ENCODE measurements at regions not wholly inside any gene's neighbourhood (a gene's known extent, or its start where the extent isn't known, plus 50 kb on each side); places are given as distances from the start of the nearest gene placed in this dataset.
"Not testable (repeated sequence)": the region's sequence is repeated elsewhere in the genome, so short reads cannot be mapped to it uniquely, and the experiment has no call there.

DNA sequence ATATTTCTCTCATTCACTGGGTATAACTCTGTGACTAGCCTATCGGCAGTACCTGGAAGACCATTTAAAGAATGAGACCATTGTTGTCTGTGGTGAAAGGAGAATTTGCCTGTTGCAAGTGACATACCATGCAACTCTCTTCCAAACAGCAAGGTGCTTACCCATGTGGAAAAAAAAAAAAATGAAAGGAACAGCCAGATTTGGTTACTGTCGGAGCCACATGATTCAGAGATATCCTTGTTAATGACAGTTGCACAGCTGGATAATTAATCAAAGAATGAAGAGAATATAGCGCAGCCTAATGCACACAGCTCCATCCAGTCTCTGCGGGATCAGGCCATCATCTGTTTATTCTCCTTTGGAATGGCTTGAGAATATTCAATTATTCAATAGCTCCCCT is 141.8 kb downstream of the HRH4 start:
- no peak overlapping the region for H3K27ac ChIP-seq
- TF ChIP-seq ZFX (IDR thresholded peaks at IDR 0.05), result no peak
- TF ChIP-seq, protein P1, sequence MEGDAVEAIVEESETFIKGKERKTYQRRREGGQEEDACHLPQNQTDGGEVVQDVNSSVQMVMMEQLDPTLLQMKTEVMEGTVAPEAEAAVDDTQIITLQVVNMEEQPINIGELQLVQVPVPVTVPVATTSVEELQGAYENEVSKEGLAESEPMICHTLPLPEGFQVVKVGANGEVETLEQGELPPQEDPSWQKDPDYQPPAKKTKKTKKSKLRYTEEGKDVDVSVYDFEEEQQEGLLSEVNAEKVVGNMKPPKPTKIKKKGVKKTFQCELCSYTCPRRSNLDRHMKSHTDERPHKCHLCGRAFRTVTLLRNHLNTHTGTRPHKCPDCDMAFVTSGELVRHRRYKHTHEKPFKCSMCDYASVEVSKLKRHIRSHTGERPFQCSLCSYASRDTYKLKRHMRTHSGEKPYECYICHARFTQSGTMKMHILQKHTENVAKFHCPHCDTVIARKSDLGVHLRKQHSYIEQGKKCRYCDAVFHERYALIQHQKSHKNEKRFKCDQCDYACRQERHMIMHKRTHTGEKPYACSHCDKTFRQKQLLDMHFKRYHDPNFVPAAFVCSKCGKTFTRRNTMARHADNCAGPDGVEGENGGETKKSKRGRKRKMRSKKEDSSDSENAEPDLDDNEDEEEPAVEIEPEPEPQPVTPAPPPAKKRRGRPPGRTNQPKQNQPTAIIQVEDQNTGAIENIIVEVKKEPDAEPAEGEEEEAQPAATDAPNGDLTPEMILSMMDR (conservative IDR thresholded peaks at IDR 0.05), result no peak

DNA sequence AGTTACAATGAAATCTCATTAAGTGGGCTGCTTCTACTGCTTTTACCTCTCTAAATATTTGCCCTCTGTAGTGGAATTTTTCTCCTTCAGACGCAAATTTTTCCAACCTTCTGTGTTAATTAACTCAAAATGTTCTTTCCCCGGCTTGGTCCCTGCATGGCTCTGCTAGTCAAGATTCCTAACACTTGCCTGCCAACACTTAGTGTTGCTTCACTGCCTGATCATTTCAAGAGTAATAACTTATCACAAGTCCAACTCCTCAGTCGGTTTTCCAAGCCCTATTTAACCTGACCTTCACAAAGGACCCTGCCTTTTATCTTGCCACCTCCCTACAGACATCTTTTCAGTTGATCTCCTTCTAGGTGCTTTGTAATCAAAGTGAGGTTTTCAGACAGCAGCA is 142.7 kb downstream of the HRH4 start:
- H3K27ac ChIP-seq, result no peak overlapping the region
- no peak for TF ChIP-seq ZFX (IDR thresholded peaks at IDR 0.05)
- TF ChIP-seq, protein P1 (conservative IDR thresholded peaks at IDR 0.05), result no peak

DNA sequence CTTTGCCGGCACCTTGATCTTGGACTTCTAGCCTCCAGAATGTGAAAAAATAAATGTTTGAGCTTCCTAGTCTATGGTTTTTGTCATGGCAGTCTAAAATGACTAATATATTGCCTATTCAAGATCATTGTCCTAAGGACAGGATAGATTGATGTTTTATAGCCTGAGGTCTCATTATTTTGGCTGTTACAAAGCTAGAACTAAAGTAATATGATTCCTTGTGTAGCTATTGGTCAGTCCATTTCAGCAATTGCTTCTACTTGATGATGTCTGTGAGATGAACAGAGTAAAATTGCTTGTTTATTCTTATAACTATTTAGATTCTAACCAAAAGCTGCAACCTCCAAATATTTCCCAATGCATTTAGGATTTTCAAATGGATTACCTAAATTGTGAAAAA is 145.0 kb downstream of the HRH4 start:
- TF ChIP-seq ZFX (IDR thresholded peaks at IDR 0.05), result no peak
- TF ChIP-seq, protein P1 (conservative IDR thresholded peaks at IDR 0.05), result no peak
- no peak overlapping the region for H3K27ac ChIP-seq

DNA sequence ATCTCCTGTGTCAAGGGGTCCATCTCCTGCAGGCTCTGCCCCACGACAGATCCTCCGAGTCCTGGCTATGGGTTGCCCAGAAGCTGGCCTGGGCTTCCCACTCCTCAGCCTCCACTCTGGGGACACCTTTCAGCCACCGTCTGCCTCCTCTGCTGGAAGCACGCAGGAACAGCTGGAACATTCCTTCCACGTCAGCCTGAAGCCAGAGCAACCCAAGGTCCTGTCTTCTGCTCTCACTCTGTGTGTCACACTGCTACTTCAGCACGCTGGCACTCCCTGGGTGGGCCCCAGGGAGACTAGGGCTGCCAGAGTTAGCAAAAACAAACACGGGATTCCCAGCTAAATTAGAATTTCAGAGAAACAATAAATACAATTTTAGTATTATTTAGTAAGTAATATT is 148.8 kb downstream of the HRH4 start:
- TF ChIP-seq, protein P1 (conservative IDR thresholded peaks at IDR 0.05), result no peak
- no peak for TF ChIP-seq ZFX (IDR thresholded peaks at IDR 0.05)
- no peak overlapping the region for H3K27ac ChIP-seq

DNA sequence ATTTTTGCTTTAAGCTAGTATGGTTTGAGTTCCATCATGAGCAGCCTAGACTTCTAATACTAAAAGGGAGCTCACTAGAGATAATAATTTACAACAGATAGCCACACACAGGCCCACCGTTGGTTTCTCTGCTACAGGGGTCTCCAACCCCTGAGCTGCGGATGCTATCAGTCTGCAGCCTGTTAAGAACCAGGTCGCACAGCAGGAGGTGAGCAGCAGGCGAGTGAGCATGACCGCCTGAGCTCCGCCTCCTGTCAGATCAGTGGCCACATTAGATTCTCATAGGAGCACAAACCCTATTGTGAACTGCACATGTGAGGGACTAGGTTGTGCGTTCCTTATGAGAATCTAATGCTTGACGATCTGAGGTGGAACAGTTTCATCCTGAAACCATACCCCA is 150.6 kb downstream of the HRH4 start:
- TF ChIP-seq, protein P1 (conservative IDR thresholded peaks at IDR 0.05), result no peak
- TF ChIP-seq ZFX (IDR thresholded peaks at IDR 0.05), result no peak
- no peak overlapping the region for H3K27ac ChIP-seq

DNA sequence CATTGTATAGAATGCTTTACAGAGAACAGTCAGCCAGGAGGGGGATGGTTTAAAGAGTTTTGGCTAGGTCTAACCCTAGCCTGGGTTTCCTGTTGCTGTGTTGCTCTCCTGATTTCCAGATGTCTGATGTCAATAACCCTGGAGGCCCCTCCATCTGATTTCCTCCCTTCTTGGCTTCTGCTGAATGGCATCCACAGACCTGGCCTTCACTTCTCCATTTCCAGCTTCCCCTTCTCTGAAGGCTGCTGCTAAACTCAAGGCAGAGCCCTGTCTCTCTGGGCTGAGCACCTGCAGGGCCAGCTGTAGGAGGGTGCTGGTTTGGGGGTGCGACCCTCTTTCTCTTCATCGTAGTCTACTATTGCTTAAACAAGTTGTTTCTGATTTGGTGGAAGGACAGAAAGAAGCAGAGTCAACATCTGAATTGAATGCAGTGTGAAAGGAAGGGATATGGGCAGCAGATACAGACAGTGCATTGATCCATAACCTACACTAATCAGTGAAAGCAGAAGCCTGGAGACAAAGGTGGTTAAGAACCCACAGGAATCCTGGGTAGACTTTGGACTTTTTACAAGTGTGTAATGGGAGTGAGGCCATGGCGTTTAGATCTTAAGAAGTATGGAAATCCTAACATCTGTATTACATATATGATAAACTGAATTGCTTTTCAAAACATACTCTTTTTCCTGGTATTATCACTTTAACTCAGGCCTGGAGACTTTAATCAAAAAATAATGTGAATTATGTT is 153.6 kb downstream of the HRH4 start:
- H3K27ac ChIP-seq, result no peak overlapping the region
- TF ChIP-seq ZFX (IDR thresholded peaks at IDR 0.05), result no peak
- TF ChIP-seq, protein P1 (conservative IDR thresholded peaks at IDR 0.05), result no peak

DNA sequence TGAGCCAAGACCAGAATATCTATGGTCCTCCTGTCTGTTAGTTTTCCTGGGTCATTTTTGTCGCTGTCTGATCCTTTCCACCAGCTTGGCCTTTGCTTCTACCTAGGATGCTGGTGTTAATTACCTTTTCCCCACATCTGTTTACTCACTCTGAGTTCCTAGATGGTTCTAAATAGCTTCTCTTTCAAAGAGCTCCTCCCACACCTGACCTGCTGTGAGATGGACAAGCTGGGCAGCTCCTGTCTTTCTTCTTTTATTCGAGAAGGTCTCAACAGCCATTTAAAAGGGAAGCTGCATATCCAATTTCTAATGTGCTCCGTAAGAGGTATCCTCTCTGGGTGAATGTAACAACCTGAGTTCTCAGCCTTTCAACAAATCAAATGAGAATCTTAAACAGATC is 156.2 kb downstream of the HRH4 start:
- H3K27ac ChIP-seq, result no peak overlapping the region
- no peak for TF ChIP-seq ZFX (IDR thresholded peaks at IDR 0.05)
- TF ChIP-seq, protein P1 (conservative IDR thresholded peaks at IDR 0.05), result no peak

DNA sequence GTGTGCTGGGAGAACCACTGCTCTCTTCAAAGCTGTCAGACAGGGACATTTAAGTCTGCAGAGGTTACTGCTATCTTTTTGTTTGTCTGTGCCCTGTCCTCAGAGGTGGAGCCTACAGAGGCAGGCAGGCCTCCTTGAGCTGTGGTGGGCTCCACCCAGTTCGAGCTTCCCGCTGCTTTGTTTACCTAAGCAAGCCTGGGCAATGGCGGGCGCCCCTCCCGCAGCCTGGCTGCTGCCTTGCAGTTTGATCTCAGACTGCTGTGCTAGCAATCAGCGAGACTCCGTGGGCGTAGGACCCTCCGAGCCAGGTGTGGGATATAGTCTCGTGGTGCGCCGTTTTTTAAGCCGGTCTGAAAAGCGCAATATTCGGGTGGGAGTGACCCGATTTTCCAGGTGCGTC is 164.0 kb downstream of the HRH4 start:
- H3K27ac ChIP-seq, result not testable (repeated sequence)
